ENCODE measurements at regions not wholly inside any gene's neighbourhood (a gene's known extent, or its start where the extent isn't known, plus 50 kb on each side); places are given as distances from the start of the nearest gene placed in this dataset.

DNA sequence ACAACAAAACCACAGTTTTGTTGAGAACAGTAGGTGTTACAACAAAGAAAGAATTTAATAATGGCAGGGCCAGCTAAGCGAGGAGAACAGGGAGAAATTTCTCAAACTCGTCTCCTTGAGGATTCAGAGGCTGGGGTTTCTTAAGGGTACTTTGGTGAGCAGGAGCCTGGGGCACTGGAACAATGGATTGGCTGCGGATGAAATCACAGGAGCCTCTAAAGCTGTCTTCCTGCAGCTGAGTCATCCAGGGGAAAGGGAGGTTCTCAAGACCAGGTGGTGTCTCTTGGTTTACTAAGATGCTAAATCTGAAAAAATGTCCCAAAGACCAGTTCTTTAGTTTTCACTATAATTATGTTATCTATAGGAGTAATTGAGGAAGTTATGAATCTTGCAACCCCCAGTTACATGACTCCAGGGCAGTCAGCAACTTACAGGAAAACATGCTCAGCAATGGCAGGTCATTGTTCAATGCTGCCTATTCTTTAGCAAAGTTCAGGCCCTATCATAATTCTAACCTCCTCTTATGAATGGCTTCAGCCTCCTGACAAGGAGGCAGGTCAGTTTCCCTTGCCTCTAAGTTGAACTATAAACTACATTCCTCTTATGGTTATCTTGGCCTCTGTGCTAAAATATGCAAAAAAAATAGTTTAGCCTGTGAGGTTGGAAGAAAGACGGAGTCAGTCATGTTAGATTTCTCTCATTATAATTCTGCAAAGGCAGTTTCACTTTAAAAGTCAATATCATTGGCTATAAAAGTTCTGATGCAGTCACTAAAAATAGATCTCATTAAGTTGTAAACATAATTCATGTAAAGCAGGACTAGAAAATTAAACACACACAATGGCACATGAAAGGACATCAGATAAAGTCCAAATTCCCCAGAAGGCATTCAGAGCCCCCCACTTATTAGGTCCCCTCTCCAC, 63.3 kb upstream of the CKS2 start:
- TF ChIP-seq, protein P1, sequence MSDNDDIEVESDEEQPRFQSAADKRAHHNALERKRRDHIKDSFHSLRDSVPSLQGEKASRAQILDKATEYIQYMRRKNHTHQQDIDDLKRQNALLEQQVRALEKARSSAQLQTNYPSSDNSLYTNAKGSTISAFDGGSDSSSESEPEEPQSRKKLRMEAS (IDR thresholded peaks at IDR 0.05; ENCODE audit: insufficient read depth, insufficient read length), result no peak
- TF ChIP-seq POLR2A (IDR thresholded peaks at IDR 0.05; ENCODE audit: low read depth, low read length) (no peak), JUN (IDR thresholded peaks at IDR 0.05; ENCODE audit: borderline replicate concordance, insufficient read depth, insufficient read length, low read depth) (no peak), EZH2 (IDR thresholded peaks at IDR 0.05; ENCODE audit: borderline replicate concordance, low read depth, low read length, severe bottlenecking) (no peak), POLR2AphosphoS5 (IDR thresholded peaks at IDR 0.05; ENCODE audit: insufficient read depth, low read depth, low read length) (no peak), GATA2 (IDR thresholded peaks at IDR 0.05; ENCODE audit: insufficient read depth, insufficient read length, low read depth, low read length) (no peak)
- TF ChIP-seq, protein P2, sequence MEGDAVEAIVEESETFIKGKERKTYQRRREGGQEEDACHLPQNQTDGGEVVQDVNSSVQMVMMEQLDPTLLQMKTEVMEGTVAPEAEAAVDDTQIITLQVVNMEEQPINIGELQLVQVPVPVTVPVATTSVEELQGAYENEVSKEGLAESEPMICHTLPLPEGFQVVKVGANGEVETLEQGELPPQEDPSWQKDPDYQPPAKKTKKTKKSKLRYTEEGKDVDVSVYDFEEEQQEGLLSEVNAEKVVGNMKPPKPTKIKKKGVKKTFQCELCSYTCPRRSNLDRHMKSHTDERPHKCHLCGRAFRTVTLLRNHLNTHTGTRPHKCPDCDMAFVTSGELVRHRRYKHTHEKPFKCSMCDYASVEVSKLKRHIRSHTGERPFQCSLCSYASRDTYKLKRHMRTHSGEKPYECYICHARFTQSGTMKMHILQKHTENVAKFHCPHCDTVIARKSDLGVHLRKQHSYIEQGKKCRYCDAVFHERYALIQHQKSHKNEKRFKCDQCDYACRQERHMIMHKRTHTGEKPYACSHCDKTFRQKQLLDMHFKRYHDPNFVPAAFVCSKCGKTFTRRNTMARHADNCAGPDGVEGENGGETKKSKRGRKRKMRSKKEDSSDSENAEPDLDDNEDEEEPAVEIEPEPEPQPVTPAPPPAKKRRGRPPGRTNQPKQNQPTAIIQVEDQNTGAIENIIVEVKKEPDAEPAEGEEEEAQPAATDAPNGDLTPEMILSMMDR (IDR thresholded peaks at IDR 0.05; ENCODE audit: extremely low read depth in 1 of 2, insufficient read depth in 1 of 2, low read depth in 1 of 2, low read length in 2 of 2), result no peak

Measured in endothelial cell of umbilical vein (primary cell).